DND-41 (cell line): ENCODE measurements at regions not wholly inside any gene's neighbourhood (a gene's known extent, or its start where the extent isn't known, plus 50 kb on each side); places are given as distances from the start of the nearest gene placed in this dataset.

ENCODE experiments used
- CTCF ChIP-seq: IDR thresholded peaks from 2 replicates; pipeline ENCODE4 v1.5.1; 2012; ENCODE audit warnings: borderline replicate concordance, low read length, moderate library complexity, mild to moderate bottlenecking; ENCODE audit not compliant: poor library complexity, severe bottlenecking; ENCODE audit errors: extremely low read depth
- EZH2 ChIP-seq: IDR thresholded peaks from 3 replicates; pipeline ENCODE4 v1.6.1; 2012; ENCODE audit warnings: borderline replicate concordance, low read depth, mild to moderate bottlenecking, moderate library complexity, low read length, inconsistent platforms; ENCODE audit not compliant: severe bottlenecking

- TF ChIP-seq CTCF (no peak), EZH2 (no peak)
Observed at GRCh38 chr17:6314311-6314710, 120.6 kb downstream of the AIPL1 start.
